Suppressor macrophage treated with lipopolysaccharide for 1 hour (primary cell): ENCODE measurements at regions not wholly inside any gene's neighbourhood (a gene's known extent, or its start where the extent isn't known, plus 50 kb on each side); places are given as distances from the start of the nearest gene placed in this dataset.

ENCODE experiments used
- DNase-seq, 3 donors: peaks; one replicate each; pipeline ENCODE4 v3.0.0-alpha.2; 2020 to 2022

DNA sequence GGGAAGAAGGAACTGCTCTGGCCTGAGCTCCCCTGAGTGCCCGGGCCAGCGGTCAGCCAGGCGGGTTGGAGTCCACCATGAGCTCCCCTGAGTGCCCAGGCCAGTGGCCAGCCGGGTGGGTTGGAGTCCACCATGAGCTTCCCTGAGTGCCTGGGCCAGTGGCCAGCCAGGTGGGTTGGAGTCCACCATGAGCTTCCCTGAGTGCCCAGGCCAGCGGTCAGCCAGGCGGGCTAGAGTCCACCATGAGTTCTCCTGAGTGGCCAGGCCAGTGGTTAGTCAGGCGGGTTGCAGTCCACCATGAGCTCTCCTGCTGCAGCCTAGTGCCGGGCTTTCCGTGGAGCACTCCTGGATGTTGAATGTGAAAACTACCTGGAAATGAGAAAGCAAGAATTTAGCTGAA is 844.0 kb downstream of the TBC1D22A start:
- no peak for DNase-seq

DNA sequence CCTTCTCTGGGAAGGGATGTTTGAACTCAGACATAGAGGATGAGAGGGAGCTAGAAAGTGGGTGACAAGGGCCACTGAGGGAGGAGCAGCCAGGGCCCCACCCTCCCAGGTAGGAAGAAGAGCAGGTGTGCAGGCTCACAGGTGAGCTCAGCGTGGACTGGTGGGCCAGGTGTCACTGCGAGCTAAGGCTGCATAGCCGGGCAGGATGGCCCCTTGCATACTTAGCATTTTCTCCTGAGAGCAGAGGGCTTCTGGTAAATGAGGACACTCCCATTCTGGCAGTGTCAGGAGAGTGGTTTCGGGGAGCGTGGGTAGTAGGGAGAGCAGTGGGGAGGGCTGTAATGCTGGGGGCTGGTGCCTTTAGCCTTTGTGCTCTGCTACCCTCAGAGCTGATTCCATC is 843.4 kb downstream of the TBC1D22A start:
- no peak for DNase-seq

DNA sequence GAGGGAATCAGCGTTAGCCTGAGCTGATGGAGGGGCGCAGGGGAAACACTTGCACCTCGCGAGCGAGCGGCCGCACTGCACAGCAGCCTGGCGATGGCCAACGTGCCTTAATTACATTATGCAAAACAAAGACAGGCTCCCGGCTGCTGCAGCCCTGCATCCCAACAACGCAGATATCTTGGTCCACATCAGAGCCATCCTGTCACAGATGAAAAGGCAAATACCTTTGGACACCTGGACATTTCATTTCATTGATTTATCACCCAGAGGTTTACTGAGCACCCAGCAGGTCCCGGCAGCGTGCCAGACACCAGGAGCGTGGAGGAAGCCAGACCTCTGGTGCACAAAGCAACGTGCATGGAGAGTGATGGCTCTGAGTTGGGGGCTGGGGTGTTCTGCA is 843.0 kb downstream of the TBC1D22A start:
- no peak for DNase-seq

DNA sequence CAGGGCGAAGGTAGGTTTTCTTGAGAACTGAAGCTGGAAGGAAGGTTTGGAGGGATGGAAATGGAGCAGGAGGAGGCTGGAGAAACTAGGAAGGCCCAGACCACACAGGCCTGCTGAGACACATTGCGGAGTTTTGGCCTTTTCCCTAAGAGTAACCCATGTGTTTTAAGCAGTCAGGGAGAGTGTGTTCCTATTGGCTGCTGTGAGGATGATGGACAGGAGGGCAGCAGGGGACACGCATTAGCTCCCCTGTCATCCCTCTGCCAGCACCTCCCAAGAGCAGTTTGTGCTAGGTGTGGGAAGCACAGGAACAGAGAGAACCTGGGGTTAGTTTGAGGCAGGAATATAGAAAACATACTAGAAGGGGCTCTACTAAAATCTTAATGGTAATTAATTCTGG is 842.1 kb downstream of the TBC1D22A start:
- no peak for DNase-seq

DNA sequence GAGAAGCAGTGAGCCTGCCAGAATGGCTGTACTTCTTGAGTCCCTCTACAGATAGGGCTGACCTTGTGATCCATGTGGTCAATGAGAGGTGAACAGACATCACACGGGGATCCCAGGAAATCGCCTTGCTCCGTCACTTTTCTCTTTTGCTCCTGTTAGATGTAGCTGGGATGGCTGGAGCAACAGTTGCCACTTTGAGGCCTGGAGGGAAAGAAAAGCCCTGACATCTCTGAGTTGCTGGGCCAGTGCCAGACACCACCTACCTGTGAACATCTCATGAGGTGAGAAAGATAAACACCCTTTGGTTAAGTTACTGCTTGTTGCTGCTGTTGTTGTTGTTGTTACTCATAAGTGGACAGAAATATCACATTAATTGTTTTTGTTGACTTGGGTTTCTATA is 840.3 kb downstream of the TBC1D22A start:
- DNase-seq = no peak

DNA sequence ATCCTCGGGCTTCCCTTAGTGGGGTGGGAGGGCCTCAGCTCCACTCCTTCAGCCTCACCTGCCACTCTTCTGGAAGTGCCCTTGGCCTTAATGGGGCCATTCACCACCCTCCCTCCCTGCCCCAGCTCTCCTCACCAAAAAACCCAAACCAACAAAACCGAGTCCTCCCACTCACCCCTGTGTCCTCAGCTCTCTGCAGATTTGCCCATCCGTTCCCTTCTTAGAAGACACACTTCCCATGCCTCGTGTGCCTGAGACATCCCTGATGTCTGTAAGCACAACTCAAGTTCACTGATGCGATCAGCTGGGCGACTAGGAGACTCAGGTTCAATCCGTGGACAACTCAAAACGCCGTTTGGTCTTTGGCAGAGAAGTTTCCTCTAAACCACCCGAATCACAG is 839.2 kb downstream of the TBC1D22A start:
- no peak for DNase-seq

DNA sequence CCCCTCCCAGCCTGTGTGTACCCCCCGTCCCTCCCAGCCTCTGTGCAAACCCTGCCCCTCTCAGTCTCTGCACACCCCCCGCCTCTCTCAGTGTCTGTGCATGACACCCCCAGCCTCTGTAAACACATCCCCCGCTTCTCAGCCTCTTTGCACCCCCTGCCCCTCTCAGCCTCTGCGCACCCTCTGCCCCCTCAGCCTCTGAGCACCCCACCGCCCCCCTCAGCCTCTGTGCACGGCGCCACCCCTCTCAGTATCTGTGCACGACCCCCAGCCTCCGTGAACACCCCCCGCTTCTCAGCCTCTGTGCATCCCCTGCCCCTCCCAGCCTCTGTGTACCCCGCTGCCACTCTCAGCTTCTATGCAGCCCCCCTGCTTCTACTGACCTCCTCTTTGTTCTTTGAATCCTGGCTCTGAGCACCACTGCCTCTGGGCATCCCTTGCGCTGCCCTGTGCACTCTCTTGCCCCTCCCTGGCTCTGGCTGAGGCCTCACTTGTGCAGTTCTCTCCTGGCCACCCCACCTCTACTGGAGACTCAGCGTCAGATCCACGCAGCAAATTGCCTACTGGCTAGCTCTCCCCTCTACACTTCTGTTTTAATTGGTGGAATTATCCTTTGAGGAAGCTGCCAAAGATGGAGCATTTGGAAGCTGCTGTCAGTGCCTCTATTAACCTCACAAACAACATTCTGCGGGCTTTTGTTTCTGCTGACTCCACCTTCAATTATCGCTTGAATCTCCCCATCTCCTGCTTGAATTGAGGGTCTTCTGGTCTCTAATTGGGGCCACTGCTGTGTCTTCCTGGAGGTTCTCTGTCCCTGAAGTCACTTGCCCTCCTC is 838.6 kb downstream of the TBC1D22A start:
- DNase-seq = no peak

DNA sequence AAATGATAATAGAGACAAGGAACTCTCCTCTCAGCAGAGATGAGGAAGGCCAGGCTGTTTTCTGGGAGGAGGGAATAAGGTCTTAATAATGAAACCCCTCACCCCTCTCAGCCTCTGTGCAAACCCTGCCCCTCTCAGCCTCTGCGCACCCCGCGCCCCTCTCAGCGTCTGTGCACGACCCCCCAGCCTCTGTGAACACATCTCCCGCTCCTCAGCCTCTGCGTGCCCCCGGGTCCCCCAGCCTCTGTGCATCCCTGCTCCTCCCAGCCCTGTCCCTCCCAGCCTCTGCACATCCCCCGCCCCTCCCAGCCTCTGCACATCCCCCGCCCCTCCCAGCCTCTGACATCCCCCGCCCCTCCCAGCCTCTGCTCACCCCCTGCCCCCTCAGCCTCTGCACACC is 837.8 kb downstream of the TBC1D22A start:
- no peak for DNase-seq

DNA sequence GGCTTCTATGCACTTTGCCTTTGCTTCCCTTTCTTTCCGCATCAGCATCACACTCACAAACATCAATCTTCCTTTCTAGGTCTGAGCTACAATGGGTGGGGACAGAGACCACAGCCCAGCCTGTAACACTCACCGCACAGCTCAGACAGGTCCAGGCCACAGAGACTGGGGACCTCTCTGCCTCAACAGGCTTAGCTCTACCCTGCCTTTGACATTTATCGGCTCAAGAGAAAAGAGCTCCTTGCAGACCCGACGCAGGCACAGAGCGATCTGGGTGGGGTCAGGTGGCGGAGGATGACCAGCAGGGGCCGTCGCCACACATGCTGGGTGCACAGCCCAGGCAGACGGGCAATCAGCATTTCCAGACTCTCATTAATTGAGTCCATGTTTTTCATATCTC is 837.3 kb downstream of the TBC1D22A start:
- no peak for DNase-seq

DNA sequence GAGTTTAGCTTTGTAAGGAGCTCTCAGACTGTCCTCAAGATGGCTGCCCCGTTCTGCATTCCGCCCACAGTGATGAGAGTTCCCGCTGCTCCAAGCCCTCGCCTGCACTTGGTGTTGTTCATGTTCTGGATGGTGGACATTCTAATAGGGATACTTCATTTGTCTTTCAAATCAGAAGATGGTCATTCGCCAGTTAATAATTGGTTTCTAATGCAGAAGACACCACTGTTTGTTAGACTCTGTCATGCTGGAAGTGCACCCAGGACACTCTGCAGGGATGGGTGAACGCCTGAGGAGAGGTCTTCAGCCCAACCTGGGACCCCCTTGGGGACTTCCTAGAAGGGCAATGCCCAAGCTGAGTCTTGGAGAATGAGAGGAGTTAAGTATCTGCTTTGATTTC is 836.4 kb downstream of the TBC1D22A start:
- no peak for DNase-seq

DNA sequence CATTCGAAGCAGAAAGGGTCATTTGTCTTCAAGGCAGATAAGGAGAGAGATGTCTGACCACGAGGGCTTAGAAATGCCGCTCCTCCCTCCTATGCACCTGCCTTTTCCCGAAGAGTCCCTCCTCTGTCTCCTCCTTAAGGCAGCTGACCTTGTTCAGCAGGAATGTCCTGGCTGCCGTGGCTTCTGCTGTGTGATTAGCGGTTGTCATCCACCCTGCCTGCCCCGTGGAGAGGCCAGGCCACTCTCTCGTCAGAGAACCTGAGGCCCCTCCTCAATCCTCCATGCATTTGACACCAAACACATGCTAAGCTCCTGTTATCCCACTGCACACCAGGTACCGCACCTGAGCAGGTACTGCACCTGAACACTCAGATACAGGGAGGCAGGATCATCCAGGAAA is 834.6 kb downstream of the TBC1D22A start:
- DNase-seq = no peak

DNA sequence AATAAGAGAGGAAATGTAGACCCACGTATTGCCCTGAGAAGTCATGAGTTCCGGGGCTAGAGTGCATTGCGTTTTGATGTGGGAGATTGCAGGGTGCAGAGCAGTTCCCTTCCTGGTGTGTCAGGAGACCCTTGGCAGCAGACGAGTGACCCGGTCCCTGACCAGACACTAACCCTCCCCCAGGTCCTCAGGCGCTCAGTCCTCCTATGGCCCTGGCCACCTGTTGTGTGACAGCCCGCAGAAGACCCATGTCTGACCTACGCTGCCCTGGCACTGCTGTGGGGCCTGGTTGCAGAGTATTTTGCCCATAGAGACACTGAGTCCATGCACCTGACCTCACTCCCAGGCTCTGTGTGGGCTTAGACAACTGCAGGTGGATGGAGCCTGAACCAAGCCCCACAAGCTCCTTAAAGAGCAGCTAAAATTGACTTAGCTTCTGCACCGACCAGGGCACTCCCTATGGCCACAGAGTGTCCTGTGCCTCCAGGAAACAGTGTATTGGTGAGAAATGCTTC is 833.8 kb downstream of the TBC1D22A start:
- DNase-seq = no peak

DNA sequence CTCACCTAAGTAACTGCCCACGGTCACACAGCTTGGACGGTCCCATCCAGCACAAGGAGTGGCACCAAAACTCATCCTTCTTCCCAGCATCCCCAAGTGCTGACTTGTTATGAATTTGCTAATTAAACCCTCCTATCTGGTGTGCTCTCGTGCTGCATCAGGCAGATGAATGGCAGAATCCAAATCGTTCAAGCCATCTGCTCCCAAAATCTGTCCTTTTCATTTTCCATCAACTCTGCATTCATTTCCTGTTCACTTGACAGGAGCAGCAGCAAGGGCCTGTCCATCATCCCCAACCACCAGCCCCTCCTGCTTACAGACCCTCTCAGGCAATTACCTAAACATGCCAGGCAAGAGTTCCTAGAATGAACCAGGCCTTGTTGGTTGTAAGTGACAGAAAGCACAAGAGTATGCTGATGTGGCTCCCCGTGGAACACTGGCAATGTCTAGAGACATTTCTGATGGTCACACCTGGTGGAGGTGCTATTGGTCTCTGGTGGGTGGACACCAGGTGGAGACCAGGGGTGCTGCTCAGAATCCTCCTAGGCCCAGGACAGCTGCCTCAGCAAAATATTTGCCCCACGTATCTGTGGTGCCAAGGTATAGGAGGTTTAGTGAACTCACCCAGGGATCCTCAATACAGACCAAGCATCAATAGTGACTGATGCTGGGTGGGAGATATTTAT is 832.5 kb downstream of the TBC1D22A start:
- DNase-seq = no peak

DNA sequence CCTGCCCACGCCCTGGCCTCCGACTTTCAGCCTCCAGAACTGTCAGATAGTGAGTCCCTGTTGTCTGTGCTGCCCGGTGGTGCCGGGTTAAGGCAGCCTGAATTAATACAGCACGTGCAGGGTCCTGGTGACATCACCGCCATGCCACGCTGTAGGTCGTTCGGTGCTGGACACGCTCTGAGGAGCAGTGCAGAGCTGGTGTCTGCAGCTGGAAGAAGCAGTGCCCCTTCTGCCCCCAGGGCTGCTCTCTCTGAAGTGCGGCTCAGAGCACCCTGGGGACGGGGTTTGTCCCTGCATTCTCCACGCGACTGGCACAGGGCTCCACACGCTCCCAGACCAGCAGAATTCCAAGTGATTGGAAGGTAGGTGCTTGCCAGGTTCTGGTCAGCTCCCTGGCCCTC is 831.5 kb downstream of the TBC1D22A start:
- no peak for DNase-seq

DNA sequence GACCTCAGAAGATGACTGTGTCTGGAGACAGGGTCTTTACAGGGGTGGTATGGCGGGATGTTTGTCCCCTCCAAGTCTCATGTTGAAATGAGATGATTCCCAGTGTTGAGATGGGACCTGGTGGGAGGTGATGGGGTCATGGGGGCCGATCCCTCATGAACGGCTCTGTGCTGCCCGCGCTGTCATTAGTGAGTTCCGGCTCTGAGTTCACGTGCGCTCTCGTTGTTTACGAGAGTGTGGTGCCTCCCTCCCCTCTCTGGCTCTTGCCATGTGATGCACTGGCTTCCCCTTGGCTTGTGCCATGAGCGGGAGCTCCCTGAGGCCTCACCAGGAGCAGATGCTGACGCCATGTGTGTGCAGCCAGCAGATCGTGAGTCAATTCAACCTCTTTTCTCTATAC is 830.8 kb downstream of the TBC1D22A start:
- no peak for DNase-seq

DNA sequence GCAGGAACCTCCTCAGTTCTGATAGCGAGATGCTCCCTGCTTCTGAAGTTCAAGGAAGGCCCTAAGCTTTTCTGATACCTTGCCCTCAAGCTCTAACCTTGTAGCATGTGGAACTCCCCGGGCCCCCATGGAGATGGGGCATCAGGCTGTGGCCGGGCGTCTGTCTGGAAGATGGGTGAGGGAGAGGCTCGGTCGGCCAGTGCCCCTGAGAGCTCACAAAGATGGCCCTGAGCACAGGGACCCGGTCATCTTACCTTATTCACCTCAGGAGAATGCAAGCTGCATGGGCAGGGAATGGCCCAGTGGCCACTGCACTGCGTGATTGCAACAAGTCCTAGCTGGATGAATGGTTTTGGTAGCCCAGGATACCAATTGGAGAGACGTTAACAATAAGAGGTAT is 830.3 kb downstream of the TBC1D22A start:
- DNase-seq = no peak

DNA sequence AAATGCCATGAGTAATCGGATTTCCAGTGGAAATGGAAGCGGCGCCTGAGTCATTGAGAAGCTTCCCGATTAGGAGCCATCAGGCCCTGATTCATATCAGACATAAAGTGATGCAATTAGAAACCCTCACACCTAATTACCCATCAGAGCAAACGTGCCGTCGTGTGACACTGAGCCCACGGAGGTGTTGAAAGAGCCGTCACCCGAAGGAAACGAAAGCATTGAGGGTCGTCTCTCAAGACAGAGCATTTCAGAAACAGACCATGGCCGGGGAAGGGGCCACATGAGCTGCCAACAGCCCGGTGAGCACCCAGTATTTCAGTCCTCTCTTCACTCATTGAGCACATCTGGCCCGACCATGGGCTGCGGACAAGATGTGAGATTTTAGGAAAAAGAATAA is 829.3 kb downstream of the TBC1D22A start:
- no peak for DNase-seq

DNA sequence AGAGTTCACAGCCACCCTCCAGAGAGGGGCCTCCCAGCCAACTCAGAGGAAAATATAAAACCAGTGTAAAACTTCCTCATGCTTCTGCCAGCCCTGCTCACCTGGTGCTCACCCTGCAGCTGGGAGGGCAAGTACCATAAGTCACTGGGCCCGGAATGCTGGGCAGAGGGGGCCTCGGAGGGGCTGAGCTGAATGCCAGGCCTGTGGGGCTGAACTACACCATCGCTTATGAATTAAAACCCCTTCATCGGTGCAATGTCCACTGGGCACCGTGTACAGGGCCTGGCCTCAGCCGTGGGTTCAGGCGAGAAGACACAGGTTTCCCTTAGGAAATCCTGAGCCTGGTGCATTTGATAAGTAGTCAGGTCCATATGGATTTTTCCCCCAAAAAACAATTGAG is 828.6 kb downstream of the TBC1D22A start:
- no peak for DNase-seq

DNA sequence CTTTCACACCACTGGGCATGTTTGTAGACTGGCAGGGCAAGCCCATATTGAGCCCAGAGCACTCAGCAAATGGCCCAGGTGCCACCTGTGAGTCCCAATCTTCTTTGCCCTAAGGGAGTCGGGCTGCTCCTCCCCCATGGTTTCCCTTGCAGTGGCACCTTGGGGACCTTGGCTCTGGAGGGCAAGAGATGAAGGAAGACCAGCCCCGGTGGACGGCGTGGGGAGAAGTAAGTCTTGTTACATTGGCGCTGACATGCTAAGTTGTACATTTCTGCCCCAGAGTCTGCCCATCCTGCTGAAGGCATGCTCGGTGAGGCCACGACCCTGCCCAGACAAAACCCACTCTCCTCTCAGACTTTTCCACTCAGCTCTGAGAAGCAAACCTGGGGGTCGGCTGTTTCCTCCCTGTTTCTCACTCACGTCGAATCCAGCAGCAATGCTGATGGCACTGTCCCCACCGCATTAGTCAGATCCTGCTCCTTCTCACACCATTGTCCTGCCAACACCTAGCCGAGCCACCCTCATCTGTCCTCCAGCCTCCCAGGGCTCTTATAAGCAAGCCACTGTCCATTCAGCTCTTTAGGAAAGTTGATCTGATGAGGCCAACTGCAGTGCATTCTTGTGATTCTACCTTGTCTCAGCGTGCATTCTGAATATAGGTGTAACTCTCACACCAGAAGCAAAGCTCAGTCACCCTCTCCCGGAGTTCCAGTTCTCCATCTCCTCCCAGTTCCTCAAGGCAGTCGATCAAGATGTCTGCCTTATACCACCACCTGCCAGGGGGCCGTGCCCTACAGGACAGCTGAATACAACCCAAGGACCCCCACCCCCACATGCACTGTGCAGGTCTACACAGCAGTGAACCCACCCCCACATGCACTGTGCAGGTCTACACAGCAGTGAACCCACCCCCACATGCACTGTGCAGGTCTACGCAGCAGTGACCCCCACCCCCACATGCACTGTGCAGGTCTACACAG is 827.1 kb downstream of the TBC1D22A start:
- DNase-seq = no peak

DNA sequence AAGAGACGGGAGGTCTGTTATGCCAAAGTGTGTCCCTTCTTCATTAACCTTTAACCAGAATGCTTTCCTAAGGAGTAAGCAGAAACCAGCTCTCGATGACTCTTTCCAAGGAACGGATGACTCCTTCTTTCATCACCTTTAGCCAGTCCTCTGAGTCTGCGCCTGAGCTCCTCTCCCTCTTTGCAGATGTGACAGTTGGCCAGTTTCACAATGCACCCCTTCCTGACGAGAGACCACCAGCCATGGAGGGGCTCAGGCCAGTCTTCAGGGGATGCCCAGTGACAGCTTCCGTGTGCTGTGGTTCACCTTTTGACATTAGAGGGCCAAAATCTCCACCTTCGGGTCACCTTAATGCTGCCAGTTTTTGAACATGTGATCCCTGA is 826.1 kb downstream of the TBC1D22A start:
- DNase-seq = no peak

DNA sequence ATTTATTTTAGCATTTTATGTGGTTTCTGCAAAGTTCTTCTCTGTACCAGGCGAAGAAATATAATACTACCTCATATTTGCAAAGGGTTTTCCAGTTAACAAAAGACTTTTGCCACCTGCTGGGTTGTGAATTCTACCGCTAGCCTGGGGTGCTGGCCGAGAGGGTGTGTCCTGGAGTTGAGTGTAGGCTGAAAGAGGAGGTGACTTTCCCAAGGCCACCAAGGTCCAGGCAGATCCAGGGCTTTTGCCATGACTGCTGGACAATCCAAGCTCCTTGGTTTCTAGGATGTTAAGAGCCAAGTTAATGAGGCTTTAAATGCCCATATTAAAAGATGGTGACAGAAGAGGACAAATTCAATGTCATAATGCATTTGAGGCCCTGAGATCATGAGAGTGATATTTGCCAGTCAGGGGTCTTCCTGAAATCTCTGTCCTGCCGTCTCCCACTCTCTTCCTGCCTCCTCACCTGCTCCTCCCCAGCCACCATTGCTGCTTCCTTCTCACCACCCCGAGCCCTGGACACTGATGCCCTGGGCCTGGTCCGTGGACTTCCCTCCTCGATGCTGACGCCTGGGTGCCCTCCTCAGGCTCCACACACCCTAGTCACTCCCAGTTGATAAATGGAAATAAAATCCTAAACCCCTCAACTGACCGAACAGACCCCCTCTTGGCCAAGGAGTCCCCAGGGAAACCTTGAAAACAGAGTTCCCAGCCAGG is 825.6 kb downstream of the TBC1D22A start:
- no peak for DNase-seq

DNA sequence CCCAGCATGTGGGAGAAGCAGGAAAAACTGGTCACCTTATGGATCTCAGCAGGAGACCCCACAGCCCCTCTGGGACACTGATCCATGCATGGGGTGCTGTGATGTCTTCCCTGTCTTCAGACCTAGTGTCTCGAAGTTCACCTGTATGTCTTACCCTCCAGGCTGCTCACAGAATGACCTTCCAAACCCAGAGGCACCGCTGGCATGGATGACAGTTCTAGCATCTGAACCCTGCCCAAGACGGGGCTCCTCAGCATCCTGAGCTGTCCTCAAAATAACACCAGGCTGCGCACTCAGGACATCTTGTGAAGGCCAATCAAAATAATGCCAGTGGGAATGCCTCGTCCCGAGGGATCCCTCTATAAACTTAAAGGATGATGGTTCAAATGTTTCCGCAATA is 824.9 kb downstream of the TBC1D22A start:
- no peak for DNase-seq

DNA sequence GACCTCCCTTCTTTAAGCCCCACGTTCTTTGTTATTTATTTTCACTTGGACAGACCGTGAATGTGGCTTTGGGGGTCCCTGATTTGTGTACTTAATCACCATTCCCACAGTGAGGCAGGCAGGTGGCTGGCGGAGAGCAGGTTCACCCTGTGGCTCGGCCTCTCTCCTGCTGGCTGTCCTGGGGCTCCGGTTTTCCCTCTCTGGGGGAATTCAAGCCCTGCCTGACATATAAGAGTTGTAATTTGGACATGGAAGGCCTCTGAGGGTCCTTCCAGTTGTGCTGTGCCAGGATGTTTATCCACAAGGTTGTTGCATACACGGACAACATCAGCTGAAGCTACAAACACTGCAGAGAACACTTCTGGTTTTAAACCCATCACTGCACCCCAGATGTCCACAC is 824.5 kb downstream of the TBC1D22A start:
- no peak for DNase-seq
